ELR (cell line): ENCODE measurements at regions not wholly inside any gene's neighbourhood (a gene's known extent, or its start where the extent isn't known, plus 50 kb on each side); places are given as distances from the start of the nearest gene placed in this dataset.
"Not testable (repeated sequence)": the region's sequence is repeated elsewhere in the genome, so short reads cannot be mapped to it uniquely, and the experiment has no call there.

ENCODE experiments used
- DNase-seq: peaks from one replicate; pipeline ENCODE4 v3.0.0-alpha.2; 2015; ENCODE audit warnings: low read depth

GRCh38 chr6:25160134-25160533 lies 119.0 kb upstream of the CARMIL1 start:
- not testable (repeated sequence) for DNase-seq

DNA sequence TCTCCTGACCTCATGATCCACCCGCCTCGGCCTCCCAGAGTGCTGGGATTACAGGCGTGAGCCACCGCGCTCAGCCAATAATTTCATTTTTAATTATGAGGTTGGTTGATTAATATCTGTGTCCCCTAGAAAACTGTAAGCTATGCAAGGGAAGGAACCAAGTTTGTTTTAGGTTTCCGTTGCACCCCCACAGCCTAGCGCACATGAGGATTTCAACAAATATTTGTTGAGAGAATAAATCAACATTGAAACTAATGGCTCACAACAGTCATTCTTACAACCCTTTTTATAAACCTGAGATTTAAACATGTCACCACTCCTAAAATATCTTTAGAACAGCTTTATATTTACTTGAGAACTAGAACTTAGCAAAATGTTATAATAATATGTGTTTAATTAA lies 114.0 kb upstream of the CARMIL1 start:
- no peak for DNase-seq

- DNase-seq, result no peak
Observed at GRCh38 chr6:25165800-25166199, 113.4 kb upstream of the CARMIL1 start.

GRCh38 chr6:25166955-25167748 lies 112.0 kb upstream of the CARMIL1 start:
- DNase-seq, result no peak

GRCh38 chr6:25167961-25168360 lies 111.2 kb upstream of the CARMIL1 start:
- no peak for DNase-seq

GRCh38 chr6:25168637-25169036 lies 110.5 kb upstream of the CARMIL1 start:
- no peak for DNase-seq

DNA sequence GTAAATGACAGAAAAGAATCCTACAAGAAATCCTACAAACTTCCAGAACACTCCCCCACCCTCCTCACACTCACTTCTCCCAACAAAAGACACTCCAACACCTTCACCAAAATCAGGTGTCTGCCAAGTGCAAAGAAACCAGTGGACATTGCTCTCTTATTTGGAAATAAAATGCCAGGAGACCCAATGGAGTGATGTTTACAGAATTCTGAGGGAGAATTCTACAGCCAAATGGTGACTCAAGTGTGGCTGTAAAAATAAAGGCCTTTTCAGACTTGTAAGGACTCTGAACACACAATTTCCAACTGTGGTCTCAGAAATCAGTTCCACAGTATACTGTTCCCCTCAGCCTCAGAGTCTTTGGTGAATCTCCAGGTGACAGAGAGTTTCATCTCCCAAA lies 109.6 kb upstream of the CARMIL1 start:
- no peak for DNase-seq

DNA sequence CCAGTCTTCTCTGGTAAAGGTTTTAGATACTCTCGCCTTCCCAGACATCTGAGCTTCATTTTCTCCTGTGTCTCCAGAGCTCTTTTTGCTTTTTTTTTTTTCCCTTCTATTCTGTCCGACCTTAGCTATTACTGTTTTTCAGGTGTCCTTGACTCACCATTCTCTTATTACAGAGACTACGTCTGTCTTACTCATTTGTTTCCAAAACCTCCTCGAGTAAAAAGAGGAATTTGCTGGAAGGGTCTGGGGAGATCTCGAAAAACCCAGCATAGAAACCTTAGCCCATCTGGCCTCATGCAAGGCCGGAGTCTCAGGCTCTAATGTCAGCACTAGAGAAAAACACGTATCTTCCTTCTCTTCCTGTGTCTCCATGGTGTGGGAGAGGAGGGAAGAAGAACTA lies 109.2 kb upstream of the CARMIL1 start:
- no peak for DNase-seq

- no peak for DNase-seq
Observed at GRCh38 chr6:25170640-25171039, 108.5 kb upstream of the CARMIL1 start.

- DNase-seq, result no peak
Observed at GRCh38 chr6:25171301-25171700, 107.9 kb upstream of the CARMIL1 start.

DNA sequence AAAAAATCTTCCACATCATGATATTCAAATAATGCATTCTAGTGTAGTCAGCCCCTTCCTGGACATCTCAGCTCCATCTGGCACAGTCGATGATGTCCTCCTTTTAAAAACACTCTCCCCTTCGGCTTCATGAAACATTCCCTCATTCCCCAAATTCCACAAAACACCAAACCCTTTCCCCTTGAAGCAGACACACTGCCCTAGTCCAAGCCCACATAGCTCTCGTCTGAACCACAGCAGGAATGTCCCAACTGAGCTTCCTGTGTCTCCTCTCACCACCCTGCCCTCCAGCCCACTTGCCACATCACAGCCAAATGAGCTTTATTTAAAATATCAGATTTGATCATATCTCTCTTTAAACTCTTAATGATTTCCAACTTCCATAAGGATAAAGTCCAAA lies 106.4 kb upstream of the CARMIL1 start:
- DNase-seq, result peak; percentile 87

GRCh38 chr6:25173246-25173645 lies 105.9 kb upstream of the CARMIL1 start:
- DNase-seq, result no peak

- DNase-seq, result peak; percentile 97
Observed at GRCh38 chr6:25173951-25174474, 105.2 kb upstream of the CARMIL1 start.

DNA sequence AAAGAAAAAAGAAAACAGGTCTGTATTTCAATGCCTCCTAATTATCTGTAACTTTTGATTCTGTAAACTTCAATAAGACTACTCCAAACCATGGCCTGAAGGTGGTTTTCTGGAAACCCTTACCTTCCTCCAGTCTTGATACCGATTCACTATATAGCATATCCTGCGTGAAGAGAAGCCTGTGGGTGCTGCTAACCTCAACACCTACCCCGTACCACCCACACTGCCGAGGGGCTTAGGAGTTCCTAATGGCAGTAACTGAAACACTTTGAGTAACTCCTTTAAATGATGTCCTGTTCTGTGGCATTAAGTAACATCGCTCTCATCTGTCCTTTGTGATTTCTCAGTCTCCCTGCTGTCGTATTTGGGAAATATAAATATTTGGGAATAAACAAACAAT lies 104.5 kb upstream of the CARMIL1 start:
- no peak for DNase-seq

- DNase-seq, result peak; percentile 82
Observed at GRCh38 chr6:25175196-25175595, 104.0 kb upstream of the CARMIL1 start.

- DNase-seq, result no peak
Observed at GRCh38 chr6:25175681-25176080, 103.5 kb upstream of the CARMIL1 start.

- DNase-seq, result no peak
Observed at GRCh38 chr6:25176466-25176865, 102.7 kb upstream of the CARMIL1 start.

DNA sequence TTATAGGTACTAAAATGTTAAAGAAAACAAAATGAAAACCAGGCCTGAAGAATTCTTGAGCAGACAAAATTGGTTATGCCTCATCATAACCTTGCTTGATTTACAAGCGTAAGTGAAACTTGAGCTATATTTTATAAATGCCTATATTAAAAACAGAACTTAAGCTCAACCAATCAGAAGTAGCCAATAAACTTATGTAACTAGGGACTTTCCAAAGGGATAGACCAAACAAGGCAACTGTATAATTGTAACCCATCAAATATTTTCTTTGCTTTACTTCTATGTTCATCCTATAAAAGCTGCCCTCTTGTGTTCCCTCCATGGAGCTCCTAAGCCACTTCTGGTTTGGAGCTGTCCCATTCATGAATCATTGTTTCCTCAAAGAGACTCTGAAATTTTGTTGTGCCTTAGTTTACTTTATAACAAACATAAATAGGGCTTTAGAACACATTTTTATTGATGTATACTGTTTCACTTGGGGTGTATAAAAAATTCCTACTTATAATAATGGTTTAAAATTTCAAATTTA lies 101.6 kb upstream of the CARMIL1 start:
- DNase-seq, result no peak

GRCh38 chr6:25178336-25179035 lies 100.7 kb upstream of the CARMIL1 start:
- DNase-seq, result no peak

- no peak for DNase-seq
Observed at GRCh38 chr6:25179051-25179778, 100.0 kb upstream of the CARMIL1 start.

GRCh38 chr6:25180630-25181349 lies 98.4 kb upstream of the CARMIL1 start:
- DNase-seq, result no peak

- no peak for DNase-seq
Observed at GRCh38 chr6:25181350-25181724, 97.8 kb upstream of the CARMIL1 start.
